GM10266 (cell line): ENCODE measurements at regions not wholly inside any gene's neighbourhood (a gene's known extent, or its start where the extent isn't known, plus 50 kb on each side); places are given as distances from the start of the nearest gene placed in this dataset.

ENCODE experiments used
- DNase-seq: peaks from one replicate; pipeline ENCODE4 v3.0.0; 2012; ENCODE audit errors: extremely low spot score
- CTCF ChIP-seq: IDR thresholded peaks from 2 replicates; pipeline ENCODE4 v1.5.1; 2012; ENCODE audit warnings: mild to moderate bottlenecking, low read depth; ENCODE audit not compliant: control insufficient read depth, insufficient read depth; ENCODE audit errors: missing control alignments

DNA sequence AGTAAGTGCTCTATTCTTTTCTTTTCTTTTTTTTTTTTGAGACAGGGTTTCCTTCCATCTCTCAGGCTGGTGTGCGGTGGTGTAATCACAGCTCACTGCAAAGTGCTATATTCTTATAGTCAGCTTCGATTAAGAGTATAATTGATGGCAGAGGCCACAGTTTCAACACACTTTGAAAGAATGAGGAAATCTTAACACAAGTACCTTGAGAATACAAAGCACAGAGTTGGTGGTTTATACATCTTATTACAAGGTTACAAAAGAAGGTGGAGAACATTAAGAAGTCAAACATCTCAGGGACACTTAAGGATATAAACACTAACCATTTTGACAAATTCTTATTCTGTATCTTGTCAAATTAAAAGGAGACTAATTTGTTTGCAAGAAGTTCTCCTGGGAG is 180.5 kb downstream of the SOD2 start:
- DNase-seq, result no peak
- TF ChIP-seq CTCF, result no peak

GRCh38 chr6:159512104-159512503 is 180.9 kb downstream of the SOD2 start:
- no peak for DNase-seq
- TF ChIP-seq CTCF, result no peak

DNA sequence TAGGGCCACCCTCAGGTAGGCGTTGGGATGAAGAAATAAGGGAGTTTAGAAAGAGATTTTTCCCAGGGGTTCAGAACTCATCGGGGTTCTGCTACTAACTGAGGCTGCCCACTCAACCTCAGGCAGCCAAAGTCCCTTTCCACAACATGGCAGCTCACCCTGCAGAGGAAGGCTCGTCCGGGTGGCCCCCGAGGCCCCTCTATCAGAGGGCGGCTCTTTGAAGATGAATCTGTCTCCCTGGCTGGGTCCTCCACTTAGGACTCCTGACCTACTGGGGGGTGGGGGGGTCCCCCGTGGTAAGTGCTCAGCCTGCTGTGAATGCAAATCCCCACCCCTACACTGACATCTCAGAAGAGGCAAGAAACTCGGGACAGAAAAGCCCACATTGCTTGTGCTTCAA is 182.9 kb downstream of the SOD2 start:
- DNase-seq, result no peak
- TF ChIP-seq CTCF, result no peak

DNA sequence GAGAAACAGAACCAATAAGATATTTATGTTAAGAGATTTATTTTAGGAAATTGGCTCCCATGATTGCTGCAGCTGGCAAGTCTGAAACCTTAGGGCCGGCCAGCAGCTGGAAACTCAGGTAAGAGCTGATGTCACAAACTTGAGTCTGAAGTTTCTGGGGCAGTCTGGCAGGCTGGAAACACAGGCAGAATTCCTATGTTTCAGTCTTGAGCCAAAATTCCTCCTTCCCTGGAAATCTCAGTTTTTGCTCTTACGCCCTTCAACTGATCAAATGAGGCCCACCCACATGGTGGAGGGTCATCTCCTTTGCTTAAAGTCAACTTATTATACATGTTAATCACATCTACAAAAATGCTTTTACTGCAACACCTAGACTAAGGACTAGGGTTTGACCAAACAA is 184.1 kb downstream of the SOD2 start:
- no peak for DNase-seq
- TF ChIP-seq CTCF, result no peak

- TF ChIP-seq CTCF, result no peak
- DNase-seq, result no peak
Observed at GRCh38 chr6:159506048-159506447, 187.0 kb downstream of the SOD2 start.

GRCh38 chr6:159505140-159505922 is 187.7 kb downstream of the SOD2 start:
- TF ChIP-seq CTCF, result no peak
- no peak for DNase-seq

DNA sequence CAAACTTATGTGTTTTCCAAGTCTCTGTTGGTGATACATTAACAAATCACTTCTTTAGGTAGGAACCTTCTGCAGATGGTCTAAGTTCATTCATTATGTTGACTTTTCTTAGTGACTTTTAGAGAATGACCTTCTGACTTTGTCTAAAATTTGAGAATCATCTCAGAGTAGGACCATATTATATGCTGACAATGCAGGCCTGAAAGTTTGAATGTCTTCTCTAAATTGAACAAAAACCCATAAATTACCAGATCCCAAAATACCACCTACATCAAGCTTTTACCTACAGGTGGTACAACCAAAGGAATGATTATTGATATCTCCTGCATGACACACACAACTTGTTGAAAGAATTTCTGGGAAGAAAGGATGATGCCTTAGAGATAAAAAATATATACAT is 191.5 kb downstream of the SOD2 start:
- DNase-seq, result no peak
- TF ChIP-seq CTCF, result no peak
